ENCODE measurements at regions not wholly inside any gene's neighbourhood (a gene's known extent, or its start where the extent isn't known, plus 50 kb on each side); places are given as distances from the start of the nearest gene placed in this dataset.

- H3K9ac ChIP-seq (ENCODE audit: insufficient read length), result no peak overlapping the region
- TF ChIP-seq FOXP2 (optimal IDR thresholded peaks at IDR 0.05; ENCODE audit: control extremely low read depth, extremely low read length, insufficient read depth), result no peak
- no peak for TF ChIP-seq EZH2 (IDR thresholded peaks at IDR 0.05)
- no peak for DNase-seq (ENCODE audit: low read depth, low spot score)
- H3K4me3 ChIP-seq, result no peak overlapping the region
- no peaks in the 10 kb centered on the region for H3K9me3 ChIP-seq (ENCODE audit: low read depth, low read length)
- H3K27ac ChIP-seq, result no peak overlapping the region
- H3K36me3 ChIP-seq (ENCODE audit: insufficient read depth, low read length), result no peaks in the 10 kb centered on the region
These were observed 234.2 kb upstream of the RPS6KA3 start for GRCh38 chrX:20500949-20501348.

GRCh38 chrX:20500171-20500865 is 233.6 kb upstream of the RPS6KA3 start:
- TF ChIP-seq EZH2 (IDR thresholded peaks at IDR 0.05) (no peak), FOXP2 (optimal IDR thresholded peaks at IDR 0.05; ENCODE audit: control extremely low read depth, extremely low read length, insufficient read depth) (no peak), POLR2AphosphoS5 (IDR thresholded peaks at IDR 0.05; ENCODE audit: borderline replicate concordance, low read depth, low read length) (no peak)
- H3K9ac ChIP-seq (ENCODE audit: insufficient read length), result no peak overlapping the region
- H3K27ac ChIP-seq, result no peak overlapping the region
- no peak for DNase-seq (ENCODE audit: low read depth, low spot score)
- H3K36me3 ChIP-seq (ENCODE audit: insufficient read depth, low read length), result no peaks in the 10 kb centered on the region
- no peaks in the 10 kb centered on the region for H3K9me3 ChIP-seq (ENCODE audit: low read depth, low read length)
- H3K4me3 ChIP-seq, result no peak overlapping the region

- Histone ChIP-seq H3K36me3 (ENCODE audit: insufficient read depth, low read length) (no peaks in the 10 kb centered on the region), H3K9ac (ENCODE audit: insufficient read length) (no peak overlapping the region), H3K9me3 (ENCODE audit: low read depth, low read length) (no peaks in the 10 kb centered on the region), H3K4me3 (no peak overlapping the region), H3K27ac (no peak overlapping the region)
- TF ChIP-seq FOXP2 (optimal IDR thresholded peaks at IDR 0.05; ENCODE audit: control extremely low read depth, extremely low read length, insufficient read depth) (no peak), POLR2AphosphoS5 (IDR thresholded peaks at IDR 0.05; ENCODE audit: borderline replicate concordance, low read depth, low read length) (no peak), EZH2 (IDR thresholded peaks at IDR 0.05) (no peak)
- no peak for DNase-seq (ENCODE audit: low read depth, low spot score)
These were observed 233.1 kb upstream of the RPS6KA3 start for GRCh38 chrX:20499763-20500162.

GRCh38 chrX:20498851-20499635 is 232.3 kb upstream of the RPS6KA3 start:
- no peak for TF ChIP-seq FOXP2 (optimal IDR thresholded peaks at IDR 0.05; ENCODE audit: control extremely low read depth, extremely low read length, insufficient read depth)
- TF ChIP-seq EZH2 (IDR thresholded peaks at IDR 0.05), result peak; percentile 31
- Histone ChIP-seq H3K36me3 (ENCODE audit: insufficient read depth, low read length) (no peaks in the 10 kb centered on the region), H3K27ac (no peak overlapping the region), H3K4me3 (no peak overlapping the region), H3K9me3 (ENCODE audit: low read depth, low read length) (no peaks in the 10 kb centered on the region), H3K9ac (ENCODE audit: insufficient read length) (no peak overlapping the region)
- DNase-seq (ENCODE audit: low read depth, low spot score), result no peak

- no peak overlapping the region for H3K27ac ChIP-seq
- no peaks in the 10 kb centered on the region for H3K36me3 ChIP-seq (ENCODE audit: insufficient read depth, low read length)
- no peak for TF ChIP-seq FOXP2 (optimal IDR thresholded peaks at IDR 0.05; ENCODE audit: control extremely low read depth, extremely low read length, insufficient read depth)
- TF ChIP-seq EZH2 (IDR thresholded peaks at IDR 0.05), result no peak
- no peak for TF ChIP-seq POLR2AphosphoS5 (IDR thresholded peaks at IDR 0.05; ENCODE audit: borderline replicate concordance, low read depth, low read length)
- H3K9ac ChIP-seq (ENCODE audit: insufficient read length), result no peak overlapping the region
- H3K4me3 ChIP-seq, result no peak overlapping the region
- no peaks in the 10 kb centered on the region for H3K9me3 ChIP-seq (ENCODE audit: low read depth, low read length)
- DNase-seq (ENCODE audit: low read depth, low spot score), result no peak
These were observed 228.9 kb upstream of the RPS6KA3 start for GRCh38 chrX:20495575-20495974.

GRCh38 chrX:20488473-20488872 is 221.8 kb upstream of the RPS6KA3 start:
- no peaks in the 10 kb centered on the region for H3K9me3 ChIP-seq (ENCODE audit: low read depth, low read length)

GRCh38 chrX:20487227-20487626 is 220.5 kb upstream of the RPS6KA3 start:
- H3K36me3 ChIP-seq (ENCODE audit: insufficient read depth, low read length), result no peaks in the 10 kb centered on the region
- DNase-seq (ENCODE audit: low read depth, low spot score), result no peak
- H3K4me3 ChIP-seq, result no peak overlapping the region
- TF ChIP-seq POLR2AphosphoS5 (IDR thresholded peaks at IDR 0.05; ENCODE audit: borderline replicate concordance, low read depth, low read length), result no peak
- TF ChIP-seq FOXP2 (optimal IDR thresholded peaks at IDR 0.05; ENCODE audit: control extremely low read depth, extremely low read length, insufficient read depth), result no peak
- no peak overlapping the region for H3K9ac ChIP-seq (ENCODE audit: insufficient read length)
- no peaks in the 10 kb centered on the region for H3K9me3 ChIP-seq (ENCODE audit: low read depth, low read length)
- H3K27ac ChIP-seq, result no peak overlapping the region

More at GRCh38 chrX:20488473-20488872, 221.8 kb upstream of the RPS6KA3 start:
- Histone ChIP-seq H3K4me3 (no peak overlapping the region), H3K9ac (ENCODE audit: insufficient read length) (no peak overlapping the region), H3K36me3 (ENCODE audit: insufficient read depth, low read length) (no peaks in the 10 kb centered on the region), H3K27ac (no peak overlapping the region)
- DNase-seq (ENCODE audit: low read depth, low spot score), result no peak
- no peak for TF ChIP-seq FOXP2 (optimal IDR thresholded peaks at IDR 0.05; ENCODE audit: control extremely low read depth, extremely low read length, insufficient read depth)
- no peak for TF ChIP-seq POLR2AphosphoS5 (IDR thresholded peaks at IDR 0.05; ENCODE audit: borderline replicate concordance, low read depth, low read length)
- TF ChIP-seq EZH2 (IDR thresholded peaks at IDR 0.05), result no peak

- H3K36me3 ChIP-seq (ENCODE audit: insufficient read depth, low read length), result no peaks in the 10 kb centered on the region
- no peak overlapping the region for H3K27ac ChIP-seq
- DNase-seq (ENCODE audit: low read depth, low spot score), result no peak
- TF ChIP-seq FOXP2 (optimal IDR thresholded peaks at IDR 0.05; ENCODE audit: control extremely low read depth, extremely low read length, insufficient read depth), result no peak
- TF ChIP-seq EZH2 (IDR thresholded peaks at IDR 0.05), result no peak
- TF ChIP-seq POLR2AphosphoS5 (IDR thresholded peaks at IDR 0.05; ENCODE audit: borderline replicate concordance, low read depth, low read length), result no peak
- no peak overlapping the region for H3K9ac ChIP-seq (ENCODE audit: insufficient read length)
- H3K9me3 ChIP-seq (ENCODE audit: low read depth, low read length), result no peaks in the 10 kb centered on the region
- no peak overlapping the region for H3K4me3 ChIP-seq
These were observed 214.9 kb upstream of the RPS6KA3 start for GRCh38 chrX:20481632-20482031.

Data from SK-N-MC (cell line).